ENCODE measurements at regions not wholly inside any gene's neighbourhood (a gene's known extent, or its start where the extent isn't known, plus 50 kb on each side); places are given as distances from the start of the nearest gene placed in this dataset.

DNA sequence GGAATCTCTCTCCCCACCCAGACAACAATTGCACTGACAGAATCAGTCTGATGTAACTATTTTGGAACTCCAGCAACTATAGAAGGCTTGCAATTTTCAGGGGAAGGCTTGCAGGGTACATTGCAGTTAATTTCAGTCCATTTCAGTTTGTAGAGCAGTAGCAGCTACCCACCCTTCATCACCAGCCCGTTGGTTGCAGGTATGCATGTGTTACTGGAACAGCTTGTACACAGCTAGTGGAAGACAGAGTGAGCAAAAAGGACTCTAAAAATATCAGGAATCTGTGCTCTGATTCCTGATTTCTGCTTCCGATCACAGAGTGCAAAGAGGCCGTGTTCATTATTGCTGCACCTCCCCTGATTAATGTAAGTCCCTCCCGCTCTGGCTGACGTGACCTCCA, 449.0 kb downstream of the NPHP4 start:
- no peak for DNase-seq (ENCODE audit: low read depth)

- DNase-seq (ENCODE audit: low read depth): no peak
These were observed 459.4 kb downstream of the NPHP4 start for GRCh38 chr1:5532811-5533210.

DNA sequence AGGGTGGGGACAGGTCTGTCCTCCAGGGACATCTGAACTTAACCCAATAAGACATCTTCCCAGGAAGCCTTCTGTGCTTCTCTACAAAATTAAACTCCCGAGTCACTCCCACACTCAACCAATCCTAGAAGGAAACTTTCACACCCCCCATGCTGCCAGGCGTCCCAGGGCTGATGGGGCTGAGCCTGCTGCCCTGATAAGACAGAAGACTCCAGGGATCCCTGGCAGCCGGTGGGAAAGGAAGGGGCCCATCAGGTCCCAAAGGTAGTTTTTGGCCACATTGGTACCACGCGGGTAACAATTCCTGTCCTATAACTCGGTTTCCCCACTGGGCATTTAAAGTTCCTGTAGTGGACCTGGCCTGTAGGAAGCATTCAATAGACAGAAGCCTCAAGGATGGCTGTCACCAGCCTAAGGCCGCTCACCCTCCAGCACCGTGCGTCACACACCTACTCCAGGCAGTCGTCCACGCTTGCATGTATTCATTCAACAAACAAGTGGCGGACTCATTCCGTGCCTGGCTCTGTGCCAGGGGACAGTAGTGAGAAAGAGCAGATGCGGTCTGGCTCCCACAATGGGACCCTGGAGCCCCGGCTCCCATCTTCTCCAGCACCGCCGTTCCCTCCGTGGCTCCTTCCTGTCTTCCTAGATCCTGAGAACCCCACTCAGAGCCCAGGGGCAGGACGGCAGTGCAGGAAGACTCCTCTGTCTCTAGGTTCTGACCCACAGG, 465.2 kb downstream of the NPHP4 start:
- no peak for DNase-seq (ENCODE audit: low read depth)

DNA sequence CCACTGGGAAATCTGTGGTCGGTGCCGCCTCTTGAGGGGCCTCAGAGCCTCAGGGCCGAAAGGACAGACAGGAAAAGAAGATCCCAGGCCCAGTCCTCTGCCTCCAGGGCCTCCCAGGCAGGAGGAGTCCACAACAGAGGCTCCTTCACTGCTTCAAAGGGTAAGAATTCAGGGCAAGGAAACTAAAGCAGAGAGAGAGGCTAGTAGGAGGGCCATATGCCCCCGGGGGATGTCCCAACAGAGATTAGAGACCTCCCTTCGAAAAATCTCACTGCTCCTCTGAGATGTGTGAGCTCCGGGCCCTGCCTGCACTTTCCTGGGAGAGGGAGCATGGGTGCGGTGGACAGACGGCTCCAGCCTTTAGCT, 465.9 kb downstream of the NPHP4 start:
- no peak for DNase-seq (ENCODE audit: low read depth)

DNA sequence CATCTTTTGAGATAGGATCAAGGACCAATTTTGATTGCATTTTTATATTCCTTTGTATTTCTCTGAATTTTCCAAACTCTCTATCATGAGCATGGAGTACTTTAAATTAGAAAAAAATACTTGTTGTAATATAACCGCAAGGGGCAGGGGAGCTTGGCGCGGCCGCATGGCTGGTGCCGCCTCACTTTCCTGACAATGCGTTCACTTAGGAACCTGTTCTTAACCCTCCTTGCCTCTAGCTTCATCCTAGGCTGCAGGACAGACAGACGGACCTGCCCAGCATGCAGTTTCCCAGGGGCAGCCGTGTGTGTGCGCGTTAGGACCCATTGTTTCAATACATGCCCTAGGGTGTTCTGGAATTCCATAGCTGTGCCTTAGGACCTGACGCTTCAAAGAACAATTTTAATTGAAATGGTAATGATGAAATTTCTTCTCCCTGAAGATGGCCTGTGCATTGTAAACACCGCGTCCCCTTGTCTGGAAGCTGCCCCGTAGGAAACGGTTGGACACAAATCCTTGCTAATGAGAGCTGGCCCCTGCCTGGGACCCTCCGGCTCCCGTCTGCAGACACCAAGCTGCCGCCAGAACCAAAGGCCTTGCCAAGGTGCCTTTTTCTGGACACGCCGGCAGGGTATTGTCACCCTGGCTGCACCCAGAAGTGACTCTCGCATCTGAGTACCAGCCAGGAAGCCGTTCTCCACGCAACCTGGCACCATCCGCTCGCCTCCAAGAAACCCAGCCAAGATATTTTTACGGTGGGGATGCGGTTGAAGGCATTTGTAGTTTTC, 466.4 kb downstream of the NPHP4 start:
- no peak for DNase-seq (ENCODE audit: low read depth)

- no peak for DNase-seq (ENCODE audit: low read depth)
These were observed 469.6 kb downstream of the NPHP4 start for GRCh38 chr1:5522531-5523145.

- DNase-seq (ENCODE audit: low read depth): no peak
These were observed 472.7 kb downstream of the NPHP4 start for GRCh38 chr1:5519366-5520135.

GRCh38 chr1:5516756-5517155, 475.5 kb downstream of the NPHP4 start:
- no peak for DNase-seq (ENCODE audit: low read depth)

- DNase-seq (ENCODE audit: low read depth): no peak
These were observed 476.7 kb downstream of the NPHP4 start for GRCh38 chr1:5515501-5515900.

DNA sequence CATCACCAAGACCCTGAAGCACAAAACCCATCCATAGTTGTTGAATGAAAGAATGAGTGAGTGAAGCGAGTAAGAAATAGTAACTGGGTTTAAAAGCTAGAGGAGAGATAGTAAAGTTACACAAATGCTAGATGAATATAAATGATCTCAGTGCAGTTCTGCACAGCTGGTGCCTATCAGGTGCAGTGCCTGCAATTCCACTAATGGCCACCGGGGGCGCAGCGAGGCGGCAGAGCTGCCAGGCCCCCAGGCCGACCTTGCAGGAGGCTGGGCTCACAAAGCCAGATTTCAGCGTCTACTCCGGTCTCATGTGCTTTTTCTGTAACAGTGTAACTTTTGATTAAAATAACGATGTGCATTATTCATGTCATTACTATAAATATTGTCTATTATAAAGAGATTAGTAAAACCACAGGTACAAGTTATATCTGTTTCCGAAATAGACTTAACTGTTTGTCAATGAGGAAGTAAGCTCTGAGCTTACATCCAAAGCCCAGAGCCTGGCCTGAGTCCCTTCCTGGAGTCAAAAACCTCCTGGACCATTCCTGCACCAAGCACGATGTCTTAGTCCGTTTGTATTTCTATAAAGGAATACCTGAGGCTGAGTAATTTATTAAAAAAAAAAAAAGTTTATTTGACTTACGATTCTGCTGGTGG, 477.6 kb downstream of the NPHP4 start:
- DNase-seq (ENCODE audit: low read depth): peak; percentile 15

GRCh38 chr1:5513846-5514526, 478.2 kb downstream of the NPHP4 start:
- DNase-seq (ENCODE audit: low read depth): no peak

DNA sequence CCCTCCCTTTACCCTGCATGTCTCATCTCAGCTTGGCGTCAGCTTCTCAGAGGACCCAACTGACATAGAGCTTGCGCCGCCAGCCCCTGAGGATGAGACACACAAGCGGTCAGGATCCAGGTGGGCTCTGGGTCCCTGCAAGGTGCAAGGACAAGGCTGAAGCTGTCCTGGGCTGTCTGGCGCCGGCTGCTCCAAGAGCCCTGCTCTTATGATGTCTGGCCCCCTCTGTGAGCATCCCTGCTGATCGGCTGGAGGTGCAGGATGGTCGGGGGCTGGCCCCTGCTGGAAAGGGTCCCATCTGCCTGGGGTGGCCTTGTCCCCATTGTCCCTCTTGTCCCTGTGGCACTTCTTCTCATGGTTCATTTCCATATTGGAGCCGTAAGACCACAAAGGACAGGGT, 479.0 kb downstream of the NPHP4 start:
- DNase-seq (ENCODE audit: low read depth): no peak

GRCh38 chr1:5511381-5512097, 480.7 kb downstream of the NPHP4 start:
- no peak for DNase-seq (ENCODE audit: low read depth)

- no peak for DNase-seq (ENCODE audit: low read depth)
These were observed 482.4 kb downstream of the NPHP4 start for GRCh38 chr1:5509664-5510452.

- DNase-seq (ENCODE audit: low read depth): no peak
These were observed 483.4 kb downstream of the NPHP4 start for GRCh38 chr1:5508669-5509330.

GRCh38 chr1:5507340-5507739, 484.9 kb downstream of the NPHP4 start:
- no peak for DNase-seq (ENCODE audit: low read depth)

DNA sequence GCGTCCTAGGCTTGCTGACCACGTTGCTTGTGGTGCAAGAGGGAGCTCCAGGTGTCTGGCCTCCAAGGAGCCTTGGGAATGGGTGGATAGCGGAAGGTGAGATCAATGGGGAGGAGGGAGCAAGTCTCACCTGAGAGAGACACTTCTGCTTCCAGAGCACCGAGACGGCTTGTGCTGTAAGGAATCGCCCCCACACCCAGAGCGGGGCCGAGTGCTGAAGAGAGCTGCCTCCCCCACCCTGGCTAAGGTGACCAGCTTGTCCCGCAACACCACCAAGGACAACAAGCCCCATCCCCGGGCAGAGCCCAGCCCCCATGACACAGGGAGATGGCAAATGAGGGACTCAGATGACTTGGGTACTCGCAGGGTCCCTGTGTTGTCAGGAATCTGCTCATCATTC, 485.6 kb downstream of the NPHP4 start:
- no peak for DNase-seq (ENCODE audit: low read depth)

GRCh38 chr1:5505944-5506343, 486.3 kb downstream of the NPHP4 start:
- no peak for DNase-seq (ENCODE audit: low read depth)

DNA sequence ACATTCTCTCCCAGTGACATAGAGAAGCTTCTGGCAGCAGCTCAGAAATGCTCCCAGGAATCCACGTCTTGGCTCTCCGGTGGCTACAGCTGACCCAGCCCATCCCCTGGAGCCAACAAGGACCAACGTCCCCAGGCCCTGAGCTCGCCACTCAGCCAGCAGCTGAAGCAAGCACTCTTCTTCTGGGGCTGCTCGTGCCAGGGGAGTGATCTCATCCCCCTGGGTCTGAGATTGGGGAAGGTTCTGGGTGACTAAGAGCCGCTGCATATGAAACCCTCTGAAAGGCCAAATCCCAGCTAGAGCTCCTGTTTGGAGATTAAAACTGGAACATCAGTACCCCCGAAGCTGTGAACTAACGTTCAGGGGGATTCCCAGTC, 487.9 kb downstream of the NPHP4 start:
- DNase-seq (ENCODE audit: low read depth): no peak
